ENCODE measurements at regions not wholly inside any gene's neighbourhood (a gene's known extent, or its start where the extent isn't known, plus 50 kb on each side); places are given as distances from the start of the nearest gene placed in this dataset.

GRCh38 chr15:20358779-20359414 lies 182.7 kb downstream of the GOLGA6L6 start:
- TF ChIP-seq, protein P1, sequence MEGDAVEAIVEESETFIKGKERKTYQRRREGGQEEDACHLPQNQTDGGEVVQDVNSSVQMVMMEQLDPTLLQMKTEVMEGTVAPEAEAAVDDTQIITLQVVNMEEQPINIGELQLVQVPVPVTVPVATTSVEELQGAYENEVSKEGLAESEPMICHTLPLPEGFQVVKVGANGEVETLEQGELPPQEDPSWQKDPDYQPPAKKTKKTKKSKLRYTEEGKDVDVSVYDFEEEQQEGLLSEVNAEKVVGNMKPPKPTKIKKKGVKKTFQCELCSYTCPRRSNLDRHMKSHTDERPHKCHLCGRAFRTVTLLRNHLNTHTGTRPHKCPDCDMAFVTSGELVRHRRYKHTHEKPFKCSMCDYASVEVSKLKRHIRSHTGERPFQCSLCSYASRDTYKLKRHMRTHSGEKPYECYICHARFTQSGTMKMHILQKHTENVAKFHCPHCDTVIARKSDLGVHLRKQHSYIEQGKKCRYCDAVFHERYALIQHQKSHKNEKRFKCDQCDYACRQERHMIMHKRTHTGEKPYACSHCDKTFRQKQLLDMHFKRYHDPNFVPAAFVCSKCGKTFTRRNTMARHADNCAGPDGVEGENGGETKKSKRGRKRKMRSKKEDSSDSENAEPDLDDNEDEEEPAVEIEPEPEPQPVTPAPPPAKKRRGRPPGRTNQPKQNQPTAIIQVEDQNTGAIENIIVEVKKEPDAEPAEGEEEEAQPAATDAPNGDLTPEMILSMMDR (IDR thresholded peaks at IDR 0.05) = no peak
- TF ChIP-seq ZFX (IDR thresholded peaks at IDR 0.05; ENCODE audit: borderline replicate concordance) = no peak

All from 22Rv1 (cell line).